ENCODE measurements at regions not wholly inside any gene's neighbourhood (a gene's known extent, or its start where the extent isn't known, plus 50 kb on each side); places are given as distances from the start of the nearest gene placed in this dataset.

- DNase-seq, result no peak
- no peak for TF ChIP-seq CTCF (IDR thresholded peaks at IDR 0.05)
Observed at GRCh38 chr12:59929110-59929509, 333.3 kb downstream of the SLC16A7 start.

GRCh38 chr12:59934486-59934885, 338.7 kb downstream of the SLC16A7 start:
- Mint-ChIP-seq H3K9me3 (no peaks in the 10 kb centered on the region), H3K4me3 (no peak overlapping the region), H3K4me1 (no peaks in the 10 kb centered on the region), H3K36me3 (ENCODE audit: low read depth) (no peaks in the 10 kb centered on the region), H3K27ac (no peak overlapping the region), H3K27me3 (ENCODE audit: low read depth, poor library complexity) (no peaks in the 10 kb centered on the region)
- no peak for TF ChIP-seq CTCF (IDR thresholded peaks at IDR 0.05)
- no peak for DNase-seq

More at GRCh38 chr12:59929110-59929509, 333.3 kb downstream of the SLC16A7 start:
- Mint-ChIP-seq H3K27me3 (ENCODE audit: low read depth, poor library complexity) (no peaks in the 10 kb centered on the region), H3K9me3 (no peaks in the 10 kb centered on the region), H3K36me3 (ENCODE audit: low read depth) (no peaks in the 10 kb centered on the region), H3K4me1 (no peaks in the 10 kb centered on the region), H3K27ac (no peak overlapping the region), H3K4me3 (no peak overlapping the region)

- TF ChIP-seq CTCF (IDR thresholded peaks at IDR 0.05), result no peak
- Mint-ChIP-seq H3K27ac (no peak overlapping the region), H3K4me1 (no peaks in the 10 kb centered on the region), H3K27me3 (ENCODE audit: low read depth, poor library complexity) (no peaks in the 10 kb centered on the region), H3K4me3 (no peak overlapping the region), H3K9me3 (no peaks in the 10 kb centered on the region), H3K36me3 (ENCODE audit: low read depth) (no peaks in the 10 kb centered on the region)
- DNase-seq, result no peak
Observed at GRCh38 chr12:59936534-59936933, 340.7 kb downstream of the SLC16A7 start.

GRCh38 chr12:59937148-59937547, 341.3 kb downstream of the SLC16A7 start:
- Mint-ChIP-seq H3K27ac (no peak overlapping the region), H3K4me3 (no peak overlapping the region), H3K4me1 (no peaks in the 10 kb centered on the region), H3K36me3 (ENCODE audit: low read depth) (no peaks in the 10 kb centered on the region), H3K9me3 (no peaks in the 10 kb centered on the region), H3K27me3 (ENCODE audit: low read depth, poor library complexity) (no peaks in the 10 kb centered on the region)
- DNase-seq, result no peak
- no peak for TF ChIP-seq CTCF (IDR thresholded peaks at IDR 0.05)

GRCh38 chr12:59938190-59938962, 342.5 kb downstream of the SLC16A7 start:
- H3K9me3 Mint-ChIP-seq, result no peaks in the 10 kb centered on the region
- no peak for DNase-seq
- no peaks in the 10 kb centered on the region for H3K4me1 Mint-ChIP-seq
- H3K27ac Mint-ChIP-seq, result peak overlapping the region; percentile 41
- no peaks in the 10 kb centered on the region for H3K36me3 Mint-ChIP-seq (ENCODE audit: low read depth)
- H3K4me3 Mint-ChIP-seq, result no peak overlapping the region
- H3K27me3 Mint-ChIP-seq (ENCODE audit: low read depth, poor library complexity), result no peaks in the 10 kb centered on the region
- no peak for TF ChIP-seq CTCF (IDR thresholded peaks at IDR 0.05)

Measured in nephron progenitor cell (in vitro differentiated cells).